Loucy (cell line): ENCODE measurements at regions not wholly inside any gene's neighbourhood (a gene's known extent, or its start where the extent isn't known, plus 50 kb on each side); places are given as distances from the start of the nearest gene placed in this dataset.
"Not testable (repeated sequence)": the region's sequence is repeated elsewhere in the genome, so short reads cannot be mapped to it uniquely, and the experiment has no call there.

ENCODE experiments used
- H2AFZ ChIP-seq: fragments of 200-600 bp; sonication (generic); 2 replicates; pipeline ENCODE4 v1.6.0; 2016; ENCODE audit warnings: antibody characterized with exemption, mild to moderate bottlenecking, low read length, moderate library complexity
- H3F3A ChIP-seq: fragments of 200-600 bp; 2 replicates; pipeline ENCODE4 v1.6.0; 2016; ENCODE audit warnings: antibody characterized with exemption, low read depth, mild to moderate bottlenecking
- H3K27me3 ChIP-seq: fragments of 200-600 bp; sonication (generic); 2 replicates; pipeline ENCODE4 v1.6.1; 2014; ENCODE audit warnings: low read length, mild to moderate bottlenecking; ENCODE audit not compliant: insufficient read depth, poor library complexity, severe bottlenecking
- H3K36me3 ChIP-seq: fragments of 200-600 bp; sonication (generic); 2 replicates; pipeline ENCODE4 v1.6.1; 2016; ENCODE audit warnings: low read length; ENCODE audit not compliant: insufficient read depth
- H3K4me1 ChIP-seq: fragments of 200-600 bp; sonication (generic); 2 replicates; pipeline ENCODE4 v1.5.1; 2014; ENCODE audit warnings: low read length, mild to moderate bottlenecking; ENCODE audit not compliant: insufficient read depth, poor library complexity, severe bottlenecking
- H3K4me2 ChIP-seq: fragments of 200-600 bp; sonication (generic); 2 replicates; pipeline ENCODE4 v1.6.0; 2014; ENCODE audit warnings: antibody characterized with exemption, low read length, low read depth, mild to moderate bottlenecking; ENCODE audit not compliant: poor library complexity, severe bottlenecking
- H3K4me3 ChIP-seq: fragments of 200-600 bp; sonication (generic); 2 replicates; pipeline ENCODE4 v1.5.1; 2014; ENCODE audit warnings: low read length, mild to moderate bottlenecking, mixed read lengths; ENCODE audit not compliant: poor library complexity, severe bottlenecking
- H3K79me2 ChIP-seq: fragments of 200-600 bp; sonication (generic); 2 replicates; pipeline ENCODE4 v1.6.1; 2014; ENCODE audit warnings: low read length; ENCODE audit not compliant: insufficient read depth
- H3K9ac ChIP-seq: fragments of 200-600 bp; sonication (generic); 2 replicates; pipeline ENCODE4 v1.6.0; 2014; ENCODE audit warnings: mild to moderate bottlenecking, low read depth, low read length, moderate library complexity; ENCODE audit not compliant: poor library complexity, severe bottlenecking
- H3K9me2 ChIP-seq: fragments of 200-600 bp; sonication (generic); replicated peaks from 2 replicates; pipeline ENCODE4 v1.6.1; 2016; ENCODE audit warnings: low read depth, low read length, mixed read lengths
- H3K9me3 ChIP-seq: fragments of 200-600 bp; sonication (generic); 2 replicates; pipeline ENCODE4 v1.6.1; 2014; ENCODE audit warnings: mild to moderate bottlenecking, antibody characterized with exemption, low read length, low read depth; ENCODE audit not compliant: insufficient read depth
- H4K20me1 ChIP-seq: fragments of 200-600 bp; sonication (generic); 2 replicates; pipeline ENCODE4 v1.6.0; 2014; ENCODE audit warnings: antibody characterized with exemption, low read length, mild to moderate bottlenecking; ENCODE audit not compliant: insufficient read depth, poor library complexity, severe bottlenecking
- EZH2phosphoT487 ChIP-seq: fragments of 200-600 bp; IDR thresholded peaks from 2 replicates; pipeline ENCODE4 v1.6.1; 2018; ENCODE audit warnings: antibody characterized with exemption, mild to moderate bottlenecking, moderate library complexity, borderline replicate concordance
- TF ChIP-seq, protein P1 (sequence below): fragments of 200-600 bp; sonication (generic); conservative IDR thresholded peaks from 2 replicates; pipeline ENCODE4 v1.5.1; 2014; ENCODE audit warnings: mild to moderate bottlenecking, antibody characterized with exemption, low read length

DNA sequence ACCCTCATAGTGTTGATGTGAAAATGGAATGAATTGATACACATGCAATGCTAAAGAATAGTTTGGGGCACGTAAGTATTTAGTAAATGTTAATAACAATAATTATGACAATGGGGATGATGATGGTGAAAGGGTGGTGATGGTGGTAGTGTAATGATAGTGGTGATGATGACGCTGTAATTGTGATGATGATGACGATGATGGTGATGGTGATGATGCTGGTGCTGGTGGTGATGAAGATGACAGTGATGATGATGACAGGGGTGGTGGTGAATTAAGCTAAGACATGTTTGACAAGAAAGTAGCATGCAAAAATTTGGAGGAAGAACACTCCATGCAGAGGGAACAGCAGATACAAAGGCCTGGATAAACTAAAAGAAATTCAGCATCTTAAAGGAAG is 364.4 kb upstream of the API5 start:
- H3K9me3 ChIP-seq: no peaks in the 10 kb centered on the region
- no peaks in the 10 kb centered on the region for H3K27me3 ChIP-seq
- no peaks in the 10 kb centered on the region for H4K20me1 ChIP-seq
- TF ChIP-seq, protein P1, sequence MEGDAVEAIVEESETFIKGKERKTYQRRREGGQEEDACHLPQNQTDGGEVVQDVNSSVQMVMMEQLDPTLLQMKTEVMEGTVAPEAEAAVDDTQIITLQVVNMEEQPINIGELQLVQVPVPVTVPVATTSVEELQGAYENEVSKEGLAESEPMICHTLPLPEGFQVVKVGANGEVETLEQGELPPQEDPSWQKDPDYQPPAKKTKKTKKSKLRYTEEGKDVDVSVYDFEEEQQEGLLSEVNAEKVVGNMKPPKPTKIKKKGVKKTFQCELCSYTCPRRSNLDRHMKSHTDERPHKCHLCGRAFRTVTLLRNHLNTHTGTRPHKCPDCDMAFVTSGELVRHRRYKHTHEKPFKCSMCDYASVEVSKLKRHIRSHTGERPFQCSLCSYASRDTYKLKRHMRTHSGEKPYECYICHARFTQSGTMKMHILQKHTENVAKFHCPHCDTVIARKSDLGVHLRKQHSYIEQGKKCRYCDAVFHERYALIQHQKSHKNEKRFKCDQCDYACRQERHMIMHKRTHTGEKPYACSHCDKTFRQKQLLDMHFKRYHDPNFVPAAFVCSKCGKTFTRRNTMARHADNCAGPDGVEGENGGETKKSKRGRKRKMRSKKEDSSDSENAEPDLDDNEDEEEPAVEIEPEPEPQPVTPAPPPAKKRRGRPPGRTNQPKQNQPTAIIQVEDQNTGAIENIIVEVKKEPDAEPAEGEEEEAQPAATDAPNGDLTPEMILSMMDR: no peak
- no peak for TF ChIP-seq EZH2phosphoT487
- no peak overlapping the region for H3K4me2 ChIP-seq
- no peaks in the 10 kb centered on the region for H3K36me3 ChIP-seq
- H3K9me2 ChIP-seq: no peaks in the 10 kb centered on the region
- H3K79me2 ChIP-seq: no peaks in the 10 kb centered on the region
- no peak overlapping the region for H3K9ac ChIP-seq
- H3F3A ChIP-seq: no peaks in the 10 kb centered on the region
- H2AFZ ChIP-seq: no peak overlapping the region
- H3K4me3 ChIP-seq: no peak overlapping the region
- no peaks in the 10 kb centered on the region for H3K4me1 ChIP-seq

DNA sequence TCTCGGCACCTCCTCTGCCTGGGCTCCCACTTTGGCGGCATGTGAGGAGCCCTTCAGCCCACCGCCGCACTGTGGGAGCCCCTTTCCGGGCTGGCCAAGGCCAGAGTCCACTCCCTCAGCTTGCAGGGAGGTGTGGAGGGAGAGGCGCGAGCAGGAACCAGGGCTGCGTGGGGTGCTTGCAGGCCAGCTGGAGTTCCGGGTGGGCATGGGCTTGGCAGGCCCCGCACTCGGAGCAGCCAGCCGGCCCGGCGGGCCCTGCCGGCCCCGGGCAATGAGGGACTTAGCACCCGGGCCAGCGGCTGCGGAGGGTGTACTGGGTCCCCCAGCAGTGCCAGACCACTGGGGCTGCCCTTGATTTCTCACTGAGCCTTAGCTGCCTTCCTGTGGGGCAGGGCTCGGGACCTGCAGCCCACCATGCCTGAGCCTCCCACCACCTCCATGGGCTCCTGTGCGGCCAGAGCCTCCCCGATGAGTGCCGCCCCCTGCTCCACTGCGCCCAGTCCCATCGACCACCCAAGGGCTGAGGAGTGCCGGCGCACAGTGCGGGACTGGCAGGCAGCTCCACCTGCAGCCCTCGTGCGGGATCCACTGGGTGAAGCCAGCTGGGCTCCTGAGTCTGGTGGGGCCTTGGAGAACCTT is 361.9 kb upstream of the API5 start:
- H2AFZ ChIP-seq, H3K27me3 ChIP-seq, H3K9ac ChIP-seq, H3K9me2 ChIP-seq, H4K20me1 ChIP-seq, H3K4me1 ChIP-seq, H3K36me3 ChIP-seq, H3F3A ChIP-seq, H3K4me2 ChIP-seq, H3K79me2 ChIP-seq, H3K9me3 ChIP-seq, H3K4me3 ChIP-seq: not testable (repeated sequence)

DNA sequence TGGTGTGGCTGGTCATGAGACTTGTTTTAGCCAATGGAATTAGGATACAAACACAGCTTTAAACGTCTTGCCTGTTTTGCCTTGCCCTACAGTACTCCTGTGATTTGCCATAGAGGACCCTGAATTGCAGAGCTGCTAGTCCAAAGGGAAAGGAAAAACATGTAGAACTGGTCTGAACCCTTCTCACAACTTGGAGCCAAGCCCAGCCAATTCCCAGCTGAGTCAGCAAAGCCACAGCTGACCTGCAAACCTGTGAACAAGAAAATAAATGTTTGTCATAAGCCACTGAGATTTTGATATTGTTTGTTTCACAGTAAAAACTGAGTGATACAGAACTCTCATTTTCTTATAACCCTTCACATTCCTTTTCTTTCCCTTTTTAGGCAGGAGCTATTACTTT is 360.5 kb upstream of the API5 start:
- no peaks in the 10 kb centered on the region for H3K4me1 ChIP-seq
- no peak overlapping the region for H2AFZ ChIP-seq
- H3K79me2 ChIP-seq: no peaks in the 10 kb centered on the region
- H3F3A ChIP-seq: no peaks in the 10 kb centered on the region
- no peaks in the 10 kb centered on the region for H3K27me3 ChIP-seq
- H3K9ac ChIP-seq: no peak overlapping the region
- TF ChIP-seq EZH2phosphoT487: no peak
- TF ChIP-seq, protein P1: no peak
- H3K36me3 ChIP-seq: no peaks in the 10 kb centered on the region
- no peak overlapping the region for H3K4me3 ChIP-seq
- no peak overlapping the region for H3K4me2 ChIP-seq
- no peaks in the 10 kb centered on the region for H3K9me3 ChIP-seq
- H3K9me2 ChIP-seq: no peaks in the 10 kb centered on the region
- no peaks in the 10 kb centered on the region for H4K20me1 ChIP-seq

DNA sequence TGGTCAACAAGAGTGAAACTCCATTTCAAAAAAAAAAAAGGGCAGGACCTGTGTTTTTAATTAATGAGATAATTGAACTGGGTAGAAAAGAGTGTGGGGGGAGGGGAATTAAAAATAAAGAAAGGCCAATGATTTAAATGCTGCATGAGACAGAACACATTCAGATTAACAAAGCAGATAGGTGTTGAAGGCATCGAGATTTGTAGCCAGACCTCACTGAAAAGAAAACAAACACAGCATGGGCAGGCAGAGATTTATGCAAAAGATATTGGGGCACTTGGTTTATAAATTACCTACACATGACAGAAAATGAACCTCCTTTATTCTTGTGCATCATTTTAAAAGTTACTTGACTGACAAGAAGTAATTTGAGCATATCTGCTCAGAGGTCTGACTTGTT is 354.0 kb upstream of the API5 start:
- Histone ChIP-seq H3K9me3 (no peaks in the 10 kb centered on the region), H3K36me3 (no peaks in the 10 kb centered on the region), H3K4me3 (no peak overlapping the region), H3F3A (no peaks in the 10 kb centered on the region), H3K4me1 (no peaks in the 10 kb centered on the region), H3K4me2 (no peak overlapping the region), H3K9ac (no peak overlapping the region), H2AFZ (no peak overlapping the region), H3K9me2 (no peaks in the 10 kb centered on the region), H3K79me2 (no peaks in the 10 kb centered on the region), H3K27me3 (no peaks in the 10 kb centered on the region), H4K20me1 (no peaks in the 10 kb centered on the region)
- TF ChIP-seq, protein P1: no peak
- no peak for TF ChIP-seq EZH2phosphoT487
